ENCODE measurements at regions not wholly inside any gene's neighbourhood (a gene's known extent, or its start where the extent isn't known, plus 50 kb on each side); places are given as distances from the start of the nearest gene placed in this dataset.
"Not testable (repeated sequence)": the region's sequence is repeated elsewhere in the genome, so short reads cannot be mapped to it uniquely, and the experiment has no call there.

- DNase-seq (ENCODE audit: low read depth, low spot score) = not testable (repeated sequence)
Observed at GRCh38 chrX:10469-11458, 270.4 kb upstream of the PLCXD1 start.

- DNase-seq (ENCODE audit: low read depth, low spot score) = not testable (repeated sequence)
Observed at GRCh38 chrX:13821-14443, 267.2 kb upstream of the PLCXD1 start.

GRCh38 chrX:14452-14851 lies 266.7 kb upstream of the PLCXD1 start:
- not testable (repeated sequence) for DNase-seq (ENCODE audit: low read depth, low spot score)

- DNase-seq (ENCODE audit: low read depth, low spot score) = peak; percentile 9
Observed at GRCh38 chrX:18768-19454, 262.3 kb upstream of the PLCXD1 start.

GRCh38 chrX:19455-19827 lies 261.7 kb upstream of the PLCXD1 start:
- DNase-seq (ENCODE audit: low read depth, low spot score) = not testable (repeated sequence)

- DNase-seq (ENCODE audit: low read depth, low spot score) = no peak
Observed at GRCh38 chrX:19912-20571, 261.1 kb upstream of the PLCXD1 start.

GRCh38 chrX:24139-24538 lies 257.0 kb upstream of the PLCXD1 start:
- DNase-seq (ENCODE audit: low read depth, low spot score) = not testable (repeated sequence)
